NCI-H2081 (cell line): ENCODE measurements at regions not wholly inside any gene's neighbourhood (a gene's known extent, or its start where the extent isn't known, plus 50 kb on each side); places are given as distances from the start of the nearest gene placed in this dataset.
A peak's percentile ranks its signal among the peaks of the same experiment; 100 is the strongest.

Experiments
- DNase-seq, 2 experiments: peaks; one replicate each; lab custom pipeline; 2025; lab: John Stamatoyannopoulos, UW

GRCh38 chr4:18878561-18878960 is 857.0 kb upstream of the LCORL start:
- no peak for DNase-seq

GRCh38 chr4:18869166-18869565 is 847.6 kb upstream of the LCORL start:
- DNase-seq = peak in 1 of 2 experiments; percentile 19

DNA sequence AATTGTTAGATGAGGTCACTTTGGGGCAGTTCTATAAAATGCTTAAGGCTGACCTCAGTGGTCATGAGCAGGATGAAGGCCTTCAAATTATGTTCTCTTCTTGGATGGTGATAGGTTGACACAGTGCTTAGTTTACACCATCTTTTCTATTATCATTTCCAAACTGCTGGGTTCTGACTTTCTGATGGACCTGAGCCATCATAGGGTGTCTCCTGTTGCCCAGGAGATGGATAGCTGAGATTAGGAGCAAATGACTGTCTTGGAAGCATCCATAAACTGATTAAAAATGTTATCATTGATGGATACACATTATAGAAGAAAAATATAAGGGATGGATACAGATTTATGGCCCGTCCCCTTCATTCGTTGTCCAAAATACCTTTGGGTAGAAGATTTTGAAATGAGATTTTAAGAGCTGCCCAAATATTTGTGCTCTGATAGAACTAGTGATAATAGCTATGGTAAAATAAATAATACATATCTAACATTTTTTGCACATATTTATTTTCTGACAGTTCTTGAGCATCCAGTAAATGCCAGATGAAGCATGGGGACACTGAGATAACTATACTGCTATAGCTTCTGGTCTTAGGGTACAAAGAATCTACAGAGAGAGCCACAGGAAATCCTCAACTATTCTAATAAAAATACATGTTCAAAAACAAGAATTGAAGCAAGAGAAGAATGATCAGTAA is 839.4 kb upstream of the LCORL start:
- no peak for DNase-seq

DNA sequence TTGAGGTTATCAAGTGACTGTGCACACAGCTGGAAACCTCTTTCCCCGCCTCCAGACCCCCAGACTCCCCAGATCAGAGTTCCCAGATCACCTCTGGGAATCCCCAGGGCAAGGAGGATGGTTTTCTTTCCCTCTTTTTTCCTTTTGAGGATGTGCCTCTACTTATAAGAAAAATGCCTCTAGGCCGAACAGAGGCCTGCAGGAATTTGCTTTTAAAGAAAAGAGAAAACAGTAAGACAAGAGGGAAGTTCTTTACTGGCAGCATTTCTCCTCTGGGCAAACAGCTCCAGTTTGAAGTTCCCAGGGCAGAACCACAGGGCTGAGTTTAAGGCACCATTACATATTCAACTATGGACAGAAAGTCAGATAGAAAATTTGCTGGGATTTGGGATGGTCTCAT is 837.9 kb upstream of the LCORL start:
- DNase-seq = no peak

- no peak for DNase-seq
Measured at GRCh38 chr4:18858229-18858922, 836.8 kb upstream of the LCORL start.

DNA sequence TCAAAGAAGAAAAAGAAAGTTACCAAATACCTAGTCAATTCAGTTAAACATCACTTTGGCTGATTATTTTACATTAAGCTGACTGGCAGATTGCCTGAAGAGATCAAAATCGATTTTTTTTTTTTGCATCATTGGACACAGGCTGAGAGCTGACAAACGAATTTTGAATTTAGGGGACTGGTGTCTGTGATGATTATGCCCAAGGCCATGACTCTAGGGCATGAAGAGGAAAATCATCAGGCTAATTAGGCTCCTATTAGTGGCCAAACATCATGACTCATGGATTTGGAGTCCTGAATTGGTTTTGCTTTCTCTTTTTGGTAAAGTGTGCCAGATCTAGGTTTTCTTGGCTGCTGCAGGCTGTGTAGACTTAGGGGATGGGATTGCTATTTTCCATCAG is 829.3 kb upstream of the LCORL start:
- peak in 1 of 2 experiments; percentile 71 for DNase-seq

- peak in 1 of 2 experiments; percentile 34 for DNase-seq
Measured at GRCh38 chr4:18847249-18847890, 825.8 kb upstream of the LCORL start.

DNA sequence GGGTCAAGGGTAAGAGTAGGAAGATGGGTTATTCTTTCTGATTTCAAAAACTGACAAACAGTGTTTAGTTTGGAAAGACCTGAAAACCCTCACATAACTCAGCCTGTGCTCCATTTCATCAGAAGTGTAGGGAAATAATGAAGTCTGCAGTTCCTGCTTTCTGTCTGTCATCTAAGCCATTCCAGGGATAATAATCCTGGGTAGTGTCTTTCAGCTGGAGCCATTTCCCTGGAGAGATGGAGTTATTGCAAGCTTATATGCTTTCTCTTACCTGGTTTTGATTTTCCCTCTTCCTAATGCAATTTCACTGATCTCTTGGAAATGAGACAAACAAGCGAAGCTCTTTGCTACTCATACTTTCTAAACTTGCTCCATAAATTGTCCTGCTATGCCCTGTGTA is 824.8 kb upstream of the LCORL start:
- no peak for DNase-seq

DNA sequence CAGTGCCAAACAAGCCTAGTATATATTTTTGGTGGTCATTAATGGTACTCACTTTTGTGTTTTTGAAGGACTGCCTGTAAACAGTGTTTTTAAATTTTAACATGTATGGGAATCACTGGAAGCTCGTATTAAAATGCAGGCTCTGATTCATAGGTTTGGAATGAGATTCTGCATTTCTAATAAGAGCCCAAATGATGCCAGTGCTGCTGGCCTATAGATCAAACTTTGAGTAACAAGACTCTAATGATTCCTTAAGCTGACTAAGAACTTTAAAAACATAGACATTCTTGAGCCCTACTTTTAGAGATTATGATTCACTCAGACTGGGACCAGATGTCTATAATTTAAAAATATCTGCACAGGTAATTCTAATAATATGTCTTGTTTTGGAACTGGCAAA is 823.2 kb upstream of the LCORL start:
- no peak for DNase-seq

- DNase-seq = no peak
Measured at GRCh38 chr4:18842431-18842830, 820.9 kb upstream of the LCORL start.

- DNase-seq = no peak
Measured at GRCh38 chr4:18840481-18840880, 818.9 kb upstream of the LCORL start.

GRCh38 chr4:18816228-18816895 is 794.8 kb upstream of the LCORL start:
- no peak for DNase-seq

- no peak for DNase-seq
Measured at GRCh38 chr4:18815779-18816173, 794.2 kb upstream of the LCORL start.

DNA sequence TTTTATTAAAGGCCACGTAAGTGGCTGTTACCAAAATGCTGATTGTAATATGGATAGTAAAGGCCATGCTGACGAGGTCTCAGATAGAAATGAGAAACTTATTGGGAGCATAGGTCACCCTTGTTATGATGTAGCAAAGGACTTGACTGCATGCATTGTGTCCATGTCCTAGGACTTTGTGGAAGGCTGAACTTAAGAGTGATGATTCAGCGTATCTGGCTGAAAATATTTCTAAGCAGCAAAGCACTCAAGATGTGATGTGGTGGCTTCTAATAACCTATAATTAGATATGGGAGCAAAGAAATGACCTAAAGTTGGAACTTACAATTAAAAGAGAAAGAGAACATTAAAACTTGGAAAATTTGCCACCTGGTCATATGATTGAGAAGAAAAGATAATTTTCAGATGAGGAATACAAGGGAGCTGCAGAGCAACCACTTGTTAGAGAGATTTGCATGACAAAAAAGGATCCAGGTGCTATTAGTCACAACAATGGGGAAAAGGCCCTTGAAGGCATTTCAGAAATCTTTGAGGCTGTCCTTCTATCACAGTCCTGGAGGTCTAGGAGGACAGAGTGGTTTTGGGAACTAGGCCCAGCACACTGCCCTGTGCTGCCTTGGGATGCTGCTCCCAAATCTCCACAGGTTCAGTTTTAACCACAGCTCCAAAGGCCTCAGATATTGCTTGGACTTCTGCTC is 793.7 kb upstream of the LCORL start:
- DNase-seq = no peak

- DNase-seq = no peak
Measured at GRCh38 chr4:18813771-18814170, 792.2 kb upstream of the LCORL start.

- no peak for DNase-seq
Measured at GRCh38 chr4:18813055-18813454, 791.5 kb upstream of the LCORL start.

GRCh38 chr4:18803781-18804180 is 782.2 kb upstream of the LCORL start:
- DNase-seq = no peak

DNA sequence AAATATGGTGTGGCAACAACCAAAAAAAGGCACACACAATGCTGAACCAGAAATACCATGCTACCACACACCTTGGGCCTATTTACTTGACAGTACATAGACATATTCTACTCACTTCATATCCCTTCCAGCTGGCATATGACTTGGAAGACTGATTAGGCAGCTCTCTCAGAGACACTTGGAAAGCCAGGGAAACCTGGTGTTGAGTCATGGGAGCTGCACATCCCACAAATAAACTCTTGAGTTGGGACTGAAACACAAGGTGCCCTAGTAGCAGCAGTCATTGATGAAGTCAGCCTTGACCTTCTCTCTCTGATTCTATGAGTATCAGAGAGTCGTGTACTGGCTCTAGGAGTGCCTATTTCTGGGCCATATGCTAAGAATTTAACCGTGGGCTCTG is 776.6 kb upstream of the LCORL start:
- DNase-seq = no peak

- DNase-seq = no peak
Measured at GRCh38 chr4:18795794-18796193, 774.2 kb upstream of the LCORL start.

- DNase-seq = no peak
Measured at GRCh38 chr4:18777190-18777930, 755.8 kb upstream of the LCORL start.

GRCh38 chr4:18767921-18768320 is 746.4 kb upstream of the LCORL start:
- no peak for DNase-seq
